Neural cell (in vitro differentiated cells): ENCODE measurements at regions not wholly inside any gene's neighbourhood (a gene's known extent, or its start where the extent isn't known, plus 50 kb on each side); places are given as distances from the start of the nearest gene placed in this dataset.
A peak's percentile ranks its signal among the peaks of the same experiment; 100 is the strongest.

Experiments used
- H2AFZ ChIP-seq: fragments of 200-600, 300-800 bp; sonication (generic), shearing (Covaris generic); 2 replicates; pipeline ENCODE4 v1.6.0; 2014; ENCODE audit warnings: low read depth, mild to moderate bottlenecking, antibody characterized with exemption, low read length, moderate library complexity
- H3F3A ChIP-seq: fragments of 200-600 bp; shearing (Covaris generic); 2 replicates; pipeline ENCODE4 v1.6.1; 2016; ENCODE audit warnings: mild to moderate bottlenecking, moderate library complexity, mixed read lengths, antibody characterized with exemption, low read length; ENCODE audit not compliant: insufficient read depth, poor library complexity, severe bottlenecking
- H3K27ac ChIP-seq: fragments of 200-600, 300-800 bp; sonication (generic), shearing (Covaris generic); 2 replicates; pipeline ENCODE4 v1.5.1; 2014; ENCODE audit warnings: mild to moderate bottlenecking, low read length, moderate library complexity
- H3K27me3 ChIP-seq: fragments of 300-800, 200-600 bp; sonication (generic), shearing (Covaris generic); 2 replicates; pipeline ENCODE4 v1.6.0; 2014; ENCODE audit warnings: mild to moderate bottlenecking, low read depth, low read length, moderate library complexity; ENCODE audit not compliant: insufficient read depth
- H3K36me3 ChIP-seq: fragments of 300-800, 200-600 bp; sonication (generic), shearing (Covaris generic); 2 replicates; pipeline ENCODE4 v1.5.1; 2014; ENCODE audit warnings: mild to moderate bottlenecking, antibody characterized with exemption, low read length, moderate library complexity; ENCODE audit not compliant: insufficient read depth
- H3K4me2 ChIP-seq: fragments of 300-800, 200-600 bp; sonication (generic), shearing (Covaris generic); 2 replicates; pipeline ENCODE4 v1.6.0; 2014; ENCODE audit warnings: mild to moderate bottlenecking, low read length
- H3K4me3 ChIP-seq: fragments of 300-800, 200-600 bp; sonication (generic), shearing (Covaris generic); 2 replicates; pipeline ENCODE4 v1.5.1; 2014; ENCODE audit warnings: mild to moderate bottlenecking, low read length, moderate library complexity
- H3K79me2 ChIP-seq: fragments of 200-600 bp; shearing (Covaris generic); replicated peaks from 2 replicates; pipeline ENCODE4 v1.6.0; 2014; ENCODE audit warnings: mild to moderate bottlenecking, low read length, moderate library complexity; ENCODE audit not compliant: insufficient read depth
- H3K9ac ChIP-seq: fragments of 300-800, 200-600 bp; sonication (generic), shearing (Covaris generic); 2 replicates; pipeline ENCODE4 v1.6.1; 2016; ENCODE audit warnings: mild to moderate bottlenecking, low read length, mixed read lengths
- H3K9me2 ChIP-seq: fragments of 200-600 bp; shearing (Covaris generic); 2 replicates; pipeline ENCODE4 v1.6.1; 2016; ENCODE audit warnings: mild to moderate bottlenecking, low read length, mixed read lengths; ENCODE audit not compliant: insufficient read depth
- H3K9me3 ChIP-seq: fragments of 200-600, 300-800 bp; sonication (generic), shearing (Covaris generic); 2 replicates; pipeline ENCODE4 v1.6.1; 2016; ENCODE audit warnings: mild to moderate bottlenecking, mixed run types, low read length, moderate library complexity, mixed read lengths
- H4K20me1 ChIP-seq: fragments of 200-600 bp; shearing (Covaris generic); 2 replicates; pipeline ENCODE4 v1.6.1; 2016; ENCODE audit warnings: mild to moderate bottlenecking, mixed run types; ENCODE audit not compliant: insufficient read depth
- CTCF ChIP-seq: fragments of 450-650 bp; IDR thresholded peaks from 2 replicates; pipeline ENCODE4 v1.5.1; 2014; ENCODE audit warnings: antibody characterized with exemption, mild to moderate bottlenecking, moderate library complexity; ENCODE audit not compliant: poor library complexity, severe bottlenecking
- EP300 ChIP-seq: fragments of 450-650 bp; conservative IDR thresholded peaks from 2 replicates; pipeline ENCODE4 v1.6.1; 2014; ENCODE audit warnings: antibody characterized with exemption, mild to moderate bottlenecking, moderate library complexity; ENCODE audit not compliant: poor library complexity, severe bottlenecking
- EZH2 ChIP-seq: fragments of 200-600, 300-800 bp; shearing (Covaris generic), sonication (generic); IDR thresholded peaks from 2 replicates; pipeline ENCODE4 v1.6.1; 2014; ENCODE audit warnings: antibody characterized with exemption, low read length, borderline replicate concordance, mild to moderate bottlenecking; ENCODE audit not compliant: insufficient read depth, poor library complexity, severe bottlenecking
- MXI1 ChIP-seq: fragments of 450-650 bp; conservative IDR thresholded peaks from 2 replicates; pipeline ENCODE4 v1.6.1; 2014; ENCODE audit warnings: antibody characterized with exemption, mild to moderate bottlenecking; ENCODE audit not compliant: poor library complexity, severe bottlenecking
- POLR2AphosphoS5 ChIP-seq: IDR thresholded peaks from 2 replicates; pipeline ENCODE4 v1.6.1; 2012
- RAD21 ChIP-seq: fragments of 450-650 bp; conservative IDR thresholded peaks from 2 replicates; pipeline ENCODE4 v1.6.1; 2014; ENCODE audit warnings: antibody characterized with exemption, mild to moderate bottlenecking, moderate library complexity
- SMC3 ChIP-seq: fragments of 450-650 bp; conservative IDR thresholded peaks from 2 replicates; pipeline ENCODE4 v1.6.1; 2014; ENCODE audit warnings: antibody characterized with exemption, mild to moderate bottlenecking, moderate library complexity; ENCODE audit not compliant: poor library complexity
- TAF1 ChIP-seq: IDR thresholded peaks from 2 replicates; pipeline ENCODE4 v1.6.1; 2012; ENCODE audit warnings: low read depth
- TF ChIP-seq, protein P1 (sequence below): IDR thresholded peaks from 2 replicates; pipeline ENCODE4 v1.6.1; 2012; ENCODE audit warnings: borderline replicate concordance

DNA sequence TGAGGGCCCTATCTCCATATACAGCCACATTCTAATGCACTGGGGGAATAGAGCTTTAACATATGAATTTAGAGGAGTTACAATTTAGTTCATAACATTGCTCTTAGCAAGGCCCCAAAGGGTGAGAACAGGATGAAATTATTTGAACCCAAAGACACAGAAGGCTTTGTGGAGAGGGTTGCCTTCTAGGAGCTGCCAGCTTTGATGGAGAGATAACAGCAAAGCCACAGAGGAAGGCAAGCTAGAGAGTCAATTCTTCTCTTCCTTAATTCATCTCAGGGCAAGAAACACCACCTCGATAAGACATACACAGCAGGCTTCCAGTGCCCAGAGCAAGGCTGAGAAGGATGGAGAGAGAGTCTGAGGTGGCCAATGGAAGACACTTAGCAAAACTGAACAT, 94.8 kb upstream of the TMPRSS15 start:
- H3K36me3 ChIP-seq, result no peaks in the 10 kb centered on the region
- no peaks in the 10 kb centered on the region for H3F3A ChIP-seq
- no peak overlapping the region for H3K9ac ChIP-seq
- no peaks in the 10 kb centered on the region for H3K9me3 ChIP-seq
- H2AFZ ChIP-seq, result no peak overlapping the region
- no peaks in the 10 kb centered on the region for H3K79me2 ChIP-seq
- no peak overlapping the region for H3K4me3 ChIP-seq
- H3K27me3 ChIP-seq, result no peaks in the 10 kb centered on the region
- no peaks in the 10 kb centered on the region for H3K9me2 ChIP-seq
- H4K20me1 ChIP-seq, result no peaks in the 10 kb centered on the region
- no peak overlapping the region for H3K4me2 ChIP-seq
- H3K27ac ChIP-seq, result no peak overlapping the region
- TF ChIP-seq MXI1, result no peak
- TF ChIP-seq, protein P1, sequence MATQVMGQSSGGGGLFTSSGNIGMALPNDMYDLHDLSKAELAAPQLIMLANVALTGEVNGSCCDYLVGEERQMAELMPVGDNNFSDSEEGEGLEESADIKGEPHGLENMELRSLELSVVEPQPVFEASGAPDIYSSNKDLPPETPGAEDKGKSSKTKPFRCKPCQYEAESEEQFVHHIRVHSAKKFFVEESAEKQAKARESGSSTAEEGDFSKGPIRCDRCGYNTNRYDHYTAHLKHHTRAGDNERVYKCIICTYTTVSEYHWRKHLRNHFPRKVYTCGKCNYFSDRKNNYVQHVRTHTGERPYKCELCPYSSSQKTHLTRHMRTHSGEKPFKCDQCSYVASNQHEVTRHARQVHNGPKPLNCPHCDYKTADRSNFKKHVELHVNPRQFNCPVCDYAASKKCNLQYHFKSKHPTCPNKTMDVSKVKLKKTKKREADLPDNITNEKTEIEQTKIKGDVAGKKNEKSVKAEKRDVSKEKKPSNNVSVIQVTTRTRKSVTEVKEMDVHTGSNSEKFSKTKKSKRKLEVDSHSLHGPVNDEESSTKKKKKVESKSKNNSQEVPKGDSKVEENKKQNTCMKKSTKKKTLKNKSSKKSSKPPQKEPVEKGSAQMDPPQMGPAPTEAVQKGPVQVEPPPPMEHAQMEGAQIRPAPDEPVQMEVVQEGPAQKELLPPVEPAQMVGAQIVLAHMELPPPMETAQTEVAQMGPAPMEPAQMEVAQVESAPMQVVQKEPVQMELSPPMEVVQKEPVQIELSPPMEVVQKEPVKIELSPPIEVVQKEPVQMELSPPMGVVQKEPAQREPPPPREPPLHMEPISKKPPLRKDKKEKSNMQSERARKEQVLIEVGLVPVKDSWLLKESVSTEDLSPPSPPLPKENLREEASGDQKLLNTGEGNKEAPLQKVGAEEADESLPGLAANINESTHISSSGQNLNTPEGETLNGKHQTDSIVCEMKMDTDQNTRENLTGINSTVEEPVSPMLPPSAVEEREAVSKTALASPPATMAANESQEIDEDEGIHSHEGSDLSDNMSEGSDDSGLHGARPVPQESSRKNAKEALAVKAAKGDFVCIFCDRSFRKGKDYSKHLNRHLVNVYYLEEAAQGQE, result no peak
- no peak for TF ChIP-seq TAF1
- no peak for TF ChIP-seq RAD21
- no peak for TF ChIP-seq EZH2
- no peak for TF ChIP-seq EP300
- no peak for TF ChIP-seq CTCF
- TF ChIP-seq POLR2AphosphoS5, result no peak
- TF ChIP-seq SMC3, result no peak

GRCh38 chr21:18499761-18500376, 96.3 kb upstream of the TMPRSS15 start:
- Histone ChIP-seq H3K9ac (no peak overlapping the region), H3K79me2 (no peaks in the 10 kb centered on the region), H3K4me3 (no peak overlapping the region), H3K9me2 (no peaks in the 10 kb centered on the region), H3K9me3 (no peaks in the 10 kb centered on the region), H3K4me2 (no peak overlapping the region), H3F3A (no peaks in the 10 kb centered on the region), H3K27me3 (no peaks in the 10 kb centered on the region), H3K27ac (no peak overlapping the region), H2AFZ (no peak overlapping the region), H4K20me1 (no peaks in the 10 kb centered on the region), H3K36me3 (no peaks in the 10 kb centered on the region)
- TF ChIP-seq CTCF (peak; percentile 82), SMC3 (peak; percentile 81), POLR2AphosphoS5 (no peak), EZH2 (no peak), TAF1 (no peak), MXI1 (no peak), RAD21 (peak; percentile 83), EP300 (no peak)
- TF ChIP-seq, protein P1, result no peak
